SU-DHL-6 (cell line): ENCODE measurements at regions not wholly inside any gene's neighbourhood (a gene's known extent, or its start where the extent isn't known, plus 50 kb on each side); places are given as distances from the start of the nearest gene placed in this dataset.
"Not testable (repeated sequence)": the region's sequence is repeated elsewhere in the genome, so short reads cannot be mapped to it uniquely, and the experiment has no call there.

Experiments used
- CTCF ChIP-seq: fragments of 200-600 bp; sonication (generic); IDR thresholded peaks from one replicate; pipeline ENCODE4 v1.5.1; 2017; ENCODE audit warnings: antibody characterized with exemption, mild to moderate bottlenecking, low read length, moderate library complexity; ENCODE audit not compliant: insufficient read depth, poor library complexity, severe bottlenecking
- EZH2phosphoT487 ChIP-seq: fragments of 200-600 bp; sonication (generic), shearing (Covaris generic); conservative IDR thresholded peaks from 2 replicates; pipeline ENCODE4 v1.6.1; 2018; ENCODE audit warnings: mild to moderate bottlenecking, antibody characterized with exemption, low read length, moderate library complexity, mixed read lengths

DNA sequence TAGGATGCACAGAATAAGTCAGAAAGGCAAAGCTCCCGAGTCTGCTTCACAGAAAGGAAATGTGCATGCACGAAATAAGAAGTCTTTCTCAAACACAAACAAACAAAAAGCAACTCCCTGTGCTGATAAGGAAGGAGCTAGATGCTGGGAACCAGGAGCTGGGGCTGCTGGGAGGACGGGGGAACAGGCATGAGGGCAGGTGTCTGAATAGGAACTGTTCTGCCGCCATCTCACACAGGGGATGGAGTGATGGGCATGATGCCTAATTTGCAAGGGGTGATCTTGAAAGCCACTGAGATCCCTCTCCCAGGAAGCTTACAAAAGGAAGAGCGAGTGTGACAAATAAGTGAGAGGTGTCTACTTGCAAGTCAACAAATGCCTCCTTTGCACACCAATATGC is 336.5 kb downstream of the BCL2L11 start:
- TF ChIP-seq CTCF, EZH2phosphoT487: not testable (repeated sequence)
